ENCODE measurements at regions not wholly inside any gene's neighbourhood (a gene's known extent, or its start where the extent isn't known, plus 50 kb on each side); places are given as distances from the start of the nearest gene placed in this dataset.

- peaks cover 12% of the 10 kb centered on the region for H3K27me3 Mint-ChIP-seq (ENCODE audit: low read depth)
- H3K36me3 Mint-ChIP-seq (ENCODE audit: low read depth): no peaks in the 10 kb centered on the region
- TF ChIP-seq CTCF (IDR thresholded peaks at IDR 0.05; ENCODE audit: unreplicated experiment in 3 of 3): no peak
- no peak overlapping the region for H3K4me3 Mint-ChIP-seq
- no peak overlapping the region for H3K27ac Mint-ChIP-seq
- no peaks in the 10 kb centered on the region for H3K9me3 Mint-ChIP-seq
- H3K4me1 Mint-ChIP-seq: peaks cover 20% of the 10 kb centered on the region
Measured at GRCh38 chr16:52708476-52708875, 161.5 kb upstream of the TOX3 start.

GRCh38 chr16:52707676-52708337 is 160.9 kb upstream of the TOX3 start:
- no peak for TF ChIP-seq CTCF (IDR thresholded peaks at IDR 0.05; ENCODE audit: unreplicated experiment in 3 of 3)
- H3K36me3 Mint-ChIP-seq (ENCODE audit: low read depth): no peaks in the 10 kb centered on the region

GRCh38 chr16:52705122-52705521 is 158.2 kb upstream of the TOX3 start:
- Mint-ChIP-seq H3K4me1 (peaks cover 20% of the 10 kb centered on the region), H3K27ac (no peak overlapping the region), H3K27me3 (ENCODE audit: low read depth) (peaks cover 12% of the 10 kb centered on the region), H3K9me3 (no peaks in the 10 kb centered on the region), H3K4me3 (no peak overlapping the region), H3K36me3 (ENCODE audit: low read depth) (no peaks in the 10 kb centered on the region)
- TF ChIP-seq CTCF (IDR thresholded peaks at IDR 0.05; ENCODE audit: unreplicated experiment in 3 of 3): no peak

More at GRCh38 chr16:52707676-52708337, 160.9 kb upstream of the TOX3 start:
- no peak overlapping the region for H3K27ac Mint-ChIP-seq
- H3K4me1 Mint-ChIP-seq: peaks cover 20% of the 10 kb centered on the region
- H3K9me3 Mint-ChIP-seq: no peaks in the 10 kb centered on the region
- peaks cover 12% of the 10 kb centered on the region for H3K27me3 Mint-ChIP-seq (ENCODE audit: low read depth)
- no peak overlapping the region for H3K4me3 Mint-ChIP-seq

- Mint-ChIP-seq H3K4me3 (no peak overlapping the region), H3K9me3 (peaks cover 13% of the 10 kb centered on the region), H3K27me3 (ENCODE audit: low read depth) (peaks cover 3% of the 10 kb centered on the region), H3K27ac (no peak overlapping the region), H3K36me3 (ENCODE audit: low read depth) (no peaks in the 10 kb centered on the region), H3K4me1 (peaks cover 5% of the 10 kb centered on the region)
- TF ChIP-seq CTCF (IDR thresholded peaks at IDR 0.05; ENCODE audit: unreplicated experiment in 3 of 3): no peak
Measured at GRCh38 chr16:52697971-52698370, 151.0 kb upstream of the TOX3 start.

- Mint-ChIP-seq H3K9me3 (peaks cover 20% of the 10 kb centered on the region), H3K36me3 (ENCODE audit: low read depth) (no peaks in the 10 kb centered on the region), H3K27me3 (ENCODE audit: low read depth) (no peaks in the 10 kb centered on the region), H3K4me1 (peaks cover 5% of the 10 kb centered on the region), H3K4me3 (no peak overlapping the region), H3K27ac (no peak overlapping the region)
- TF ChIP-seq CTCF (IDR thresholded peaks at IDR 0.05; ENCODE audit: unreplicated experiment in 3 of 3): no peak
Measured at GRCh38 chr16:52696126-52696525, 149.2 kb upstream of the TOX3 start.

GRCh38 chr16:52690468-52690867 is 143.5 kb upstream of the TOX3 start:
- no peaks in the 10 kb centered on the region for H3K36me3 Mint-ChIP-seq (ENCODE audit: low read depth)
- no peaks in the 10 kb centered on the region for H3K27me3 Mint-ChIP-seq (ENCODE audit: low read depth)
- H3K27ac Mint-ChIP-seq: no peak overlapping the region
- peaks cover 24% of the 10 kb centered on the region for H3K9me3 Mint-ChIP-seq
- TF ChIP-seq CTCF (IDR thresholded peaks at IDR 0.05; ENCODE audit: unreplicated experiment in 3 of 3): no peak
- H3K4me1 Mint-ChIP-seq: no peaks in the 10 kb centered on the region
- no peak overlapping the region for H3K4me3 Mint-ChIP-seq

Measured in nephron (organoid).